ENCODE measurements at regions not wholly inside any gene's neighbourhood (a gene's known extent, or its start where the extent isn't known, plus 50 kb on each side); places are given as distances from the start of the nearest gene placed in this dataset.

- intact Hi-C loops (cut with DNase I): no loop called here
- no peaks in the 10 kb centered on the region for H3K36me3 ChIP-seq
- TF ChIP-seq, protein P1, sequence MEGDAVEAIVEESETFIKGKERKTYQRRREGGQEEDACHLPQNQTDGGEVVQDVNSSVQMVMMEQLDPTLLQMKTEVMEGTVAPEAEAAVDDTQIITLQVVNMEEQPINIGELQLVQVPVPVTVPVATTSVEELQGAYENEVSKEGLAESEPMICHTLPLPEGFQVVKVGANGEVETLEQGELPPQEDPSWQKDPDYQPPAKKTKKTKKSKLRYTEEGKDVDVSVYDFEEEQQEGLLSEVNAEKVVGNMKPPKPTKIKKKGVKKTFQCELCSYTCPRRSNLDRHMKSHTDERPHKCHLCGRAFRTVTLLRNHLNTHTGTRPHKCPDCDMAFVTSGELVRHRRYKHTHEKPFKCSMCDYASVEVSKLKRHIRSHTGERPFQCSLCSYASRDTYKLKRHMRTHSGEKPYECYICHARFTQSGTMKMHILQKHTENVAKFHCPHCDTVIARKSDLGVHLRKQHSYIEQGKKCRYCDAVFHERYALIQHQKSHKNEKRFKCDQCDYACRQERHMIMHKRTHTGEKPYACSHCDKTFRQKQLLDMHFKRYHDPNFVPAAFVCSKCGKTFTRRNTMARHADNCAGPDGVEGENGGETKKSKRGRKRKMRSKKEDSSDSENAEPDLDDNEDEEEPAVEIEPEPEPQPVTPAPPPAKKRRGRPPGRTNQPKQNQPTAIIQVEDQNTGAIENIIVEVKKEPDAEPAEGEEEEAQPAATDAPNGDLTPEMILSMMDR (IDR thresholded peaks at IDR 0.05): no peak
- H3K27me3 ChIP-seq: peaks cover 0 to 3% (median 0%) of the 10 kb centered on the region in 7 donors
- DNase-seq (no peak), ATAC-seq (no peak)
- WGBS, 2 donors: 75 to 78% methylated on average over 5 of the region's 5 CpGs
- no peaks in the 10 kb centered on the region for H3K9me3 ChIP-seq
- no peaks in the 10 kb centered on the region for H3K4me1 ChIP-seq
- H3K4me3 ChIP-seq: no peak overlapping the region
- H3K27ac ChIP-seq: no peak overlapping the region
Measured at GRCh38 chr16:65200156-65200773, 78.4 kb upstream of the CDH11 start.

GRCh38 chr16:65196420-65197075, 74.7 kb upstream of the CDH11 start:
- Histone ChIP-seq H3K4me3 (no peak overlapping the region), H3K36me3 (no peaks in the 10 kb centered on the region), H3K27me3 (peaks cover 0 to 3% (median 0%) of the 10 kb centered on the region in 7 donors), H3K27ac (no peak overlapping the region), H3K4me1 (no peaks in the 10 kb centered on the region), H3K9me3 (no peaks in the 10 kb centered on the region)
- intact Hi-C loops (cut with DNase I): no loop called here
- TF ChIP-seq, protein P1 (IDR thresholded peaks at IDR 0.05): no peak
- ATAC-seq: no peak
- DNase-seq: no peak
- 73 to 75% methylated on average over 6 of the region's 6 CpGs for WGBS, 2 donors

DNA sequence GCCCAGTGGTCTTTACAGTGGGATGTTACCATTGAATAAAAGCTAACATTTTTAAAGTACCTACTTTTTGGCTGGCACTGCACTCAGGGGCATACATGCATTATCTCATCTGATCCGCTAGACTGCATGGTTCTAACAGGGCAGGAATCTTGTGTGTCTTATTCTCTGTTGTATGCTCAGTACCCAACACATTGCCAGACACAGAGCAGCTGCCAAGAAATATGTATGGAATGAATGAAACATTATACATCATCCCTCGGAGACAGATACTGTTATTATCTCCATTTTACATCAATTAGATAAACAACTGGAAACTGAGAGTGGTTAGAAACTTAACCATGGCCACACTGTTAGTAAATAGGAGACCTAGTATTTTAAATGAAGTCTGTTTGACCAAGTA, 74.1 kb upstream of the CDH11 start:
- H3K27me3 ChIP-seq: peaks cover 0 to 3% (median 0%) of the 10 kb centered on the region in 7 donors
- no peaks in the 10 kb centered on the region for H3K36me3 ChIP-seq
- H3K4me1 ChIP-seq: no peaks in the 10 kb centered on the region
- 69 to 70% methylated on average over 2 of the region's 2 CpGs for WGBS, 2 donors
- no peak overlapping the region for H3K4me3 ChIP-seq
- TF ChIP-seq, protein P1 (IDR thresholded peaks at IDR 0.05): no peak
- H3K27ac ChIP-seq: no peak overlapping the region
- intact Hi-C loops (cut with DNase I): no loop called here
- no peaks in the 10 kb centered on the region for H3K9me3 ChIP-seq
- DNase-seq (no peak), ATAC-seq (no peak)

- TF ChIP-seq, protein P1 (IDR thresholded peaks at IDR 0.05): no peak
- Histone ChIP-seq H3K9me3 (no peaks in the 10 kb centered on the region), H3K4me3 (no peak overlapping the region), H3K27ac (no peak overlapping the region), H3K4me1 (peaks cover 0 to 8% (median 0%) of the 10 kb centered on the region in 9 donors), H3K36me3 (no peaks in the 10 kb centered on the region), H3K27me3 (no peaks in the 10 kb centered on the region)
- WGBS, 2 donors: 47 to 59% methylated on average over 3 of the region's 3 CpGs
- ATAC-seq (no peak), DNase-seq (no peak)
- intact Hi-C loops (cut with DNase I): no loop called here
Measured at GRCh38 chr16:65185241-65185778, 63.4 kb upstream of the CDH11 start.
